Prostate gland (tissue), 2 donors: ENCODE measurements at regions not wholly inside any gene's neighbourhood (a gene's known extent, or its start where the extent isn't known, plus 50 kb on each side); places are given as distances from the start of the nearest gene placed in this dataset.

Experiments used
- CTCF ChIP-seq, 4 experiments: fragments of 200-600 bp in 2 of 4; fragments of 450-650 bp in 2 of 4; sonication (generic) in 2 of 4; IDR thresholded peaks; 1 replicate in 3 of 4; 2 replicates in 1 of 4; pipeline ENCODE4 v1.5.1; 2016 to 2019; ENCODE audit warnings: antibody characterized with exemption in 4 of 4, mild to moderate bottlenecking in 2 of 4, moderate library complexity in 2 of 4
- POLR2A ChIP-seq: fragments of 450-650 bp; IDR thresholded peaks from one replicate; pipeline ENCODE4 v1.6.1; 2016; ENCODE audit warnings: antibody characterized with exemption, mild to moderate bottlenecking
- POLR2AphosphoS5 ChIP-seq: sonication (generic); formaldehyde crosslinking; IDR thresholded peaks from one replicate; pipeline ENCODE4 v1.6.1; 2017; ENCODE audit warnings: antibody characterized with exemption

GRCh38 chr7:45292481-45292880, 134.9 kb downstream of the RAMP3 start:
- TF ChIP-seq POLR2AphosphoS5 (no peak), CTCF (IDR thresholded peaks at IDR 0.05) (no peak), POLR2A (no peak)
